Lung (tissue), 11 donors: ENCODE measurements at regions not wholly inside any gene's neighbourhood (a gene's known extent, or its start where the extent isn't known, plus 50 kb on each side); places are given as distances from the start of the nearest gene placed in this dataset.

Experiments used
- ATAC-seq: fragments of 200-7000 bp; cut with Tn5 transposase; one replicate; pipeline ENCODE4 v1.9.1; 2020; ENCODE audit warnings: moderate number of reproducible peaks; ENCODE audit not compliant: insufficient read depth, low FRiP score
- DNase-seq, 3 donors: peaks; one replicate each; pipeline ENCODE4 v3.0.0-alpha.2; 2013 to 2017
- H3K27ac ChIP-seq, 2 donors: one replicate each; pipeline ENCODE4 v1.5.1; 2013; ENCODE audit warnings: mild to moderate bottlenecking in 2 of 2, moderate library complexity in 2 of 2, control low read depth in 1 of 2, inconsistent platforms in 1 of 2, low read depth in 1 of 2, low read length in 1 of 2
- H3K27me3 ChIP-seq, 3 donors: one replicate each; pipeline ENCODE4 v1.5.1; 2013; ENCODE audit warnings: low read length in 2 of 3; ENCODE audit not compliant: control insufficient read depth in 3 of 3, insufficient read depth in 3 of 3
- H3K36me3 ChIP-seq, 4 donors: one replicate each; pipeline ENCODE4 v1.5.1; 2013; ENCODE audit warnings: low read length in 4 of 4, mild to moderate bottlenecking in 1 of 4, moderate library complexity in 1 of 4; ENCODE audit not compliant: control insufficient read depth in 4 of 4, insufficient read depth in 4 of 4
- H3K4me1 ChIP-seq, 5 donors: one replicate each; pipeline ENCODE4 v1.5.1; 2013; ENCODE audit warnings: low read length in 5 of 5, mild to moderate bottlenecking in 2 of 5, moderate library complexity in 1 of 5; ENCODE audit not compliant: control insufficient read depth in 5 of 5, insufficient read depth in 5 of 5
- H3K4me3 ChIP-seq: one replicate; pipeline ENCODE4 v1.5.1; 2013; ENCODE audit warnings: mild to moderate bottlenecking, control low read depth, moderate library complexity
- H3K9ac ChIP-seq, 2 donors: one replicate each; pipeline ENCODE4 v1.5.1; 2013; ENCODE audit warnings: low read length in 2 of 2, control low read depth in 1 of 2; ENCODE audit not compliant: insufficient read depth in 1 of 2
- H3K9me3 ChIP-seq, 4 donors: one replicate each; pipeline ENCODE4 v1.5.1; 2013; ENCODE audit warnings: low read length in 3 of 4, mild to moderate bottlenecking in 1 of 4, moderate library complexity in 1 of 4; ENCODE audit not compliant: control insufficient read depth in 4 of 4, insufficient read depth in 3 of 4
- CTCF ChIP-seq: IDR thresholded peaks from 2 replicates; pipeline ENCODE4 v1.5.1; 2012; ENCODE audit warnings: mild to moderate bottlenecking; ENCODE audit errors: control extremely low read depth, extremely low read depth
- whole genome bisulfite sequencing, 2 donors: extraction: QIAGEN DNeasy Blood & Tissue Kit; methylation state at CpG; one replicate each; pipeline ENCODE4 v1.1.7; 2013; 5-methylcytosine and 5-hydroxymethylcytosine counted together
- donor health status: control.
- donor health status: control.
- donor health status: Bipolar disorder and iron deficiency.
- donor health status: healthy.
- donor health status: DM: yes; HTN: yes; CAD: no.

GRCh38 chr12:105713606-105714305 is 383.3 kb downstream of the C12orf75 start:
- Histone ChIP-seq H3K9ac (no peak overlapping the region), H3K36me3 (no peaks in the 10 kb centered on the region), H3K27ac (no peak overlapping the region), H3K9me3 (no peaks in the 10 kb centered on the region), H3K4me1 (no peaks in the 10 kb centered on the region), H3K27me3 (no peaks in the 10 kb centered on the region), H3K4me3 (no peak overlapping the region)
- WGBS, 2 donors, result 87 to 91% methylated on average over 4 of the region's 4 CpGs
- TF ChIP-seq CTCF, result no peak
- DNase-seq, result no peak
- ATAC-seq, result no peak

GRCh38 chr12:105716621-105717020 is 386.1 kb downstream of the C12orf75 start:
- no peaks in the 10 kb centered on the region for H3K4me1 ChIP-seq
- no peaks in the 10 kb centered on the region for H3K36me3 ChIP-seq
- TF ChIP-seq CTCF, result no peak
- no peaks in the 10 kb centered on the region for H3K9me3 ChIP-seq
- WGBS, 2 donors, result 84 to 85% methylated on average over 5 of the region's 5 CpGs
- H3K27me3 ChIP-seq, result no peaks in the 10 kb centered on the region
- no peak for DNase-seq
- H3K9ac ChIP-seq, result no peak overlapping the region
- no peak for ATAC-seq
- no peak overlapping the region for H3K27ac ChIP-seq
- H3K4me3 ChIP-seq, result no peak overlapping the region

GRCh38 chr12:105721051-105721825 is 390.7 kb downstream of the C12orf75 start:
- no peak for TF ChIP-seq CTCF
- WGBS, 2 donors, result 70 to 71% methylated on average over 5 of the region's 5 CpGs
- Histone ChIP-seq H3K9me3 (no peaks in the 10 kb centered on the region), H3K4me3 (no peak overlapping the region), H3K9ac (no peak overlapping the region), H3K27me3 (no peaks in the 10 kb centered on the region), H3K27ac (no peak overlapping the region), H3K36me3 (no peaks in the 10 kb centered on the region), H3K4me1 (peaks cover 0 to 8% (median 0%) of the 10 kb centered on the region in 5 donors)
- DNase-seq (no peak), ATAC-seq (no peak)
